ENCODE measurements at regions not wholly inside any gene's neighbourhood (a gene's known extent, or its start where the extent isn't known, plus 50 kb on each side); places are given as distances from the start of the nearest gene placed in this dataset.
"Not testable (repeated sequence)": the region's sequence is repeated elsewhere in the genome, so short reads cannot be mapped to it uniquely, and the experiment has no call there.

DNA sequence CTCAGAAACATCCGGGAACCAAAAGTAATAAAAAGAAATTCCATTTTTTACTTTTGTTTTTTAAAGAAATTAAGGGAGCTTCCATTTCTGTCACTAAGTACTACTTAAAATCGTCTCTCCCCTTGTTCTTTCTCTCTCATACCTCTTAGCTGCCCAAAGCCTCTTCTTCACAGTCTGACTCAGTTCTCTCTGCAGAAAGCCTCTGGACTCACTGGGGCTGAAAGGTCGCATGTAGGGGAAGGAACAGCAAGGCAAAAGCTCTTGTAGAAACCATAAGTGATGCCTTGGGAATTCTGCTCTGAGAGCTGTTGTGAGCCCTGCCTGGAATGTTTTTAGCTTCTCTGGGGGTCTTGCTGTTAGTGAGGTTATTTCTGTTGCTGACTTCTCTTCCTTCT is 100.8 kb upstream of the RANBP3L start:
- Histone ChIP-seq H3K27me3 (ENCODE audit: insufficient read depth, poor library complexity, severe bottlenecking) (no peaks in the 10 kb centered on the region), H3K27ac (replicated peaks) (no peak overlapping the region), H3K4me3 (replicated peaks; ENCODE audit: insufficient read depth, low read length) (no peak overlapping the region)
- TF ChIP-seq CTCF (IDR thresholded peaks at IDR 0.05; ENCODE audit: insufficient read depth, low read length) (no peak), GABPA (IDR thresholded peaks at IDR 0.05; ENCODE audit: low read depth) (no peak), REST (IDR thresholded peaks at IDR 0.05; ENCODE audit: insufficient replicate concordance, low read depth) (no peak), POLR2AphosphoS5 (IDR thresholded peaks at IDR 0.05; ENCODE audit: low read depth) (no peak), SPI1 (IDR thresholded peaks at IDR 0.05; ENCODE audit: borderline replicate concordance, low read depth) (no peak)
- no peak for DNase-seq (ENCODE audit: low read depth in 1 of 2, low spot score in 1 of 2)

GRCh38 chr5:36403632-36404311 is 102.1 kb upstream of the RANBP3L start:
- Histone ChIP-seq H3K27me3 (ENCODE audit: insufficient read depth, poor library complexity, severe bottlenecking) (no peaks in the 10 kb centered on the region), H3K27ac (replicated peaks) (no peak overlapping the region), H3K4me3 (replicated peaks; ENCODE audit: insufficient read depth, low read length) (no peak overlapping the region)
- peak; percentile 57; the same call in 1 of the 2 replicates for TF ChIP-seq GABPA (IDR thresholded peaks at IDR 0.05; ENCODE audit: low read depth)
- TF ChIP-seq POLR2AphosphoS5 (IDR thresholded peaks at IDR 0.05; ENCODE audit: low read depth) = peak; percentile 89
- no peak for TF ChIP-seq SPI1 (IDR thresholded peaks at IDR 0.05; ENCODE audit: borderline replicate concordance, low read depth)
- DNase-seq (ENCODE audit: low read depth in 1 of 2, low spot score in 1 of 2) = peak; percentile 68 to 85

DNA sequence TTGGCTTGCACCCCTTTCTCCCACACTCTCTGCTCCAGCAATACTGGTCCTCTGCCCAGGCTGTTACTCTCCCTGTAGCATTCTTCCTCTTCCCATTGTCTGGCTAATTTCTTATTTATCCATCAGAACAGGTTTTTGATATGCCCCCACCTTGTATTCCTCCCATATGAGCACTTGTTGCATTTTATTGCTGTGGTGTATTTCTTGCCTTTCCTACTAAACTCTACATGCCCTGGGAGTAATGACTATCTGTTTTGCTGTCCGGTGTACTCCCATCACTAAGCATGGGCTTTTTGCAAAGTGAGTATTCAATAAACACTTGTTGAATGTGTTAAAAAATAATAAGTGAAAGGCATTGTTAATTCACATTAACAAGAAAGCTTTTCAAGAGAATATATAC is 104.3 kb upstream of the RANBP3L start:
- H3K4me3 ChIP-seq (replicated peaks; ENCODE audit: insufficient read depth, low read length) = no peak overlapping the region
- H3K27me3 ChIP-seq (ENCODE audit: insufficient read depth, poor library complexity, severe bottlenecking) = no peaks in the 10 kb centered on the region
- DNase-seq (ENCODE audit: low read depth in 1 of 2, low spot score in 1 of 2) = no peak
- H3K27ac ChIP-seq (replicated peaks) = no peak overlapping the region
- TF ChIP-seq CTCF (IDR thresholded peaks at IDR 0.05; ENCODE audit: insufficient read depth, low read length) (no peak), REST (IDR thresholded peaks at IDR 0.05; ENCODE audit: insufficient replicate concordance, low read depth) (no peak), POLR2AphosphoS5 (IDR thresholded peaks at IDR 0.05; ENCODE audit: low read depth) (no peak), GABPA (IDR thresholded peaks at IDR 0.05; ENCODE audit: low read depth) (no peak), SPI1 (IDR thresholded peaks at IDR 0.05; ENCODE audit: borderline replicate concordance, low read depth) (no peak)

GRCh38 chr5:36407396-36407795 is 105.7 kb upstream of the RANBP3L start:
- DNase-seq (ENCODE audit: low read depth in 1 of 2, low spot score in 1 of 2) = no peak
- Histone ChIP-seq H3K27me3 (ENCODE audit: insufficient read depth, poor library complexity, severe bottlenecking) (no peaks in the 10 kb centered on the region), H3K27ac (replicated peaks) (no peak overlapping the region), H3K4me3 (replicated peaks; ENCODE audit: insufficient read depth, low read length) (no peak overlapping the region)
- TF ChIP-seq SPI1 (IDR thresholded peaks at IDR 0.05; ENCODE audit: borderline replicate concordance, low read depth) (no peak), REST (IDR thresholded peaks at IDR 0.05; ENCODE audit: insufficient replicate concordance, low read depth) (no peak), POLR2AphosphoS5 (IDR thresholded peaks at IDR 0.05; ENCODE audit: low read depth) (no peak), CTCF (IDR thresholded peaks at IDR 0.05; ENCODE audit: insufficient read depth, low read length) (no peak), GABPA (IDR thresholded peaks at IDR 0.05; ENCODE audit: low read depth) (no peak)

DNA sequence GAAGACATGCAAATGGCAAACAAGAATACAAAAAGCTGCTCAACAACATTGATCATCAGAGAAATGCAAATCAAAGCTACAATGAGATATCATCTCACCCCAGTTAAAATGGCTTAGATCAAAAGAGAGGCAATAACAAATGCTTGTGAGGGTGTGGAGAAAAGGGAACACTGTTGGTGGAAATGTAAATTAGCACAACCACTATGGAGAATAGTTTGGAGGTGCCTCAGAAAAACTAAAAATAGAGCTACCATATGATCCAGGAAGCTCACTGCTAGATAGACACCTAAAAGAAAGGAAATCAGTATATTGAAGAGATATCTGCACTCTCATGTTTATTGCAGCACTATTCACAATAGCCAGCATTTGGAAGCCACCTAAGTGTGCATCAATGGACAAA is 108.0 kb upstream of the RANBP3L start:
- not testable (repeated sequence) for H3K27ac ChIP-seq (replicated peaks); DNase-seq (ENCODE audit: low read depth in 1 of 2, low spot score in 1 of 2); H3K27me3 ChIP-seq (ENCODE audit: insufficient read depth, poor library complexity, severe bottlenecking); H3K4me3 ChIP-seq (replicated peaks; ENCODE audit: insufficient read depth, low read length)

- H3K4me3 ChIP-seq (replicated peaks; ENCODE audit: insufficient read depth, low read length); DNase-seq (ENCODE audit: low read depth in 1 of 2, low spot score in 1 of 2); H3K27me3 ChIP-seq (ENCODE audit: insufficient read depth, poor library complexity, severe bottlenecking); H3K27ac ChIP-seq (replicated peaks): not testable (repeated sequence)
These were observed 109.0 kb upstream of the RANBP3L start for GRCh38 chr5:36410672-36411071.

All from HL-60 (cell line).